ENCODE measurements at regions not wholly inside any gene's neighbourhood (a gene's known extent, or its start where the extent isn't known, plus 50 kb on each side); places are given as distances from the start of the nearest gene placed in this dataset.

GRCh38 chr21:28767523-28767922 lies 225.2 kb downstream of the LTN1 start:
- TF ChIP-seq CTCF (IDR thresholded peaks at IDR 0.05) (no peak), ZNF532 (CRISPR knock-in tag; IDR thresholded peaks at IDR 0.05; ENCODE audit: borderline replicate concordance) (no peak), ELF4 (CRISPR knock-in tag; IDR thresholded peaks at IDR 0.05; ENCODE audit: low read depth) (no peak), MXD4 (CRISPR knock-in tag; IDR thresholded peaks at IDR 0.05; ENCODE audit: borderline replicate concordance) (no peak), NFE2L1 (CRISPR knock-in tag; IDR thresholded peaks at IDR 0.05) (no peak), FOXP1 (CRISPR knock-in tag; IDR thresholded peaks at IDR 0.05; ENCODE audit: borderline replicate concordance) (no peak), MYBL2 (CRISPR knock-in tag; IDR thresholded peaks at IDR 0.05) (no peak), NR2C2 (CRISPR knock-in tag; IDR thresholded peaks at IDR 0.05) (no peak), SP1 (CRISPR knock-in tag; conservative IDR thresholded peaks at IDR 0.05) (no peak), NFYB (CRISPR knock-in tag; conservative IDR thresholded peaks at IDR 0.05; ENCODE audit: low read depth) (no peak), ZNF263 (CRISPR knock-in tag; IDR thresholded peaks at IDR 0.05; ENCODE audit: low read depth) (no peak)
